NT2/D1 (cell line): ENCODE measurements at regions not wholly inside any gene's neighbourhood (a gene's known extent, or its start where the extent isn't known, plus 50 kb on each side); places are given as distances from the start of the nearest gene placed in this dataset.

Experiments
- DNase-seq: peaks from one replicate; pipeline ENCODE4 v3.0.0-alpha.2; 2011; ENCODE audit warnings: low read depth, low spot score
- H3K27me3 ChIP-seq: 2 replicates; pipeline ENCODE4 v1.6.0; 2011; ENCODE audit warnings: mild to moderate bottlenecking; ENCODE audit not compliant: insufficient read length, insufficient read depth
- H3K36me3 ChIP-seq: 2 replicates; pipeline ENCODE4 v1.6.1; 2011; ENCODE audit warnings: mild to moderate bottlenecking, low read length, mixed read lengths; ENCODE audit not compliant: insufficient read depth, insufficient read length
- H3K4me1 ChIP-seq: 2 replicates; pipeline ENCODE4 v1.5.1; 2011; ENCODE audit not compliant: insufficient read depth, insufficient read length
- H3K4me3 ChIP-seq: 2 replicates; pipeline ENCODE4 v1.5.1; 2011; ENCODE audit warnings: low read depth; ENCODE audit not compliant: insufficient read length
- H3K9ac ChIP-seq: 2 replicates; pipeline ENCODE4 v1.6.0; 2011; ENCODE audit warnings: low read depth; ENCODE audit not compliant: insufficient read length
- H3K9me3 ChIP-seq: 2 replicates; pipeline ENCODE4 v1.5.1; 2011; ENCODE audit warnings: mild to moderate bottlenecking, low read length; ENCODE audit not compliant: insufficient read depth
- SUZ12 ChIP-seq: IDR thresholded peaks from 2 replicates; pipeline ENCODE4 v1.6.1; 2011; ENCODE audit not compliant: insufficient read length, insufficient read depth; ENCODE audit errors: extremely low read depth
- YY1 ChIP-seq: IDR thresholded peaks from 2 replicates; pipeline ENCODE4 v1.6.1; 2011; ENCODE audit not compliant: insufficient read length, insufficient read depth
- ZNF274 ChIP-seq: IDR thresholded peaks from 2 replicates; pipeline ENCODE4 v1.6.1; 2011; ENCODE audit warnings: mild to moderate bottlenecking, low read depth, low read length

DNA sequence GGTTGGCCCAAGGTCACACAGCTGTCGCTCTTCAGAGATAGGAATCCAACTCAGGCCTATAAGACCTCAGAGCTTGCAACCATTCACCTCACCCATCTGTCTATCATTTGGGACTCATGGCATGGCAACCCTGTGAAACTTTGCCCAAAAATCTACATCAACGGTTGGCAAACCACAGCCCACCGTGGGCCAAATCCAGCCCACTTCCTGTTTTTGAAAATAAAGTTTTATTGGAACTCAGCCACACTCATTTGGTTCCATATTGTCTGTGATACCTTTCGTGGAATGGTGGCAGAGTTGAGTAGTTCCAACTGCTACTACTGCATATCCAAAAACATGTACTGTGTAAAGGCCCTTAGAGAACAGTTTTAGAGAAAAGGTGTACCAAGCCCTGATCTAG, 307.8 kb downstream of the MN1 start:
- H3K4me3 ChIP-seq, result no peak overlapping the region
- no peak overlapping the region for H3K9ac ChIP-seq
- no peak for TF ChIP-seq SUZ12
- no peak for TF ChIP-seq ZNF274
- H3K9me3 ChIP-seq, result peaks cover 25% of the 10 kb centered on the region; the same call in 1 of the 2 replicates
- no peaks in the 10 kb centered on the region for H3K27me3 ChIP-seq
- peaks cover 8% of the 10 kb centered on the region for H3K4me1 ChIP-seq
- no peak for DNase-seq
- H3K36me3 ChIP-seq, result no peaks in the 10 kb centered on the region

DNA sequence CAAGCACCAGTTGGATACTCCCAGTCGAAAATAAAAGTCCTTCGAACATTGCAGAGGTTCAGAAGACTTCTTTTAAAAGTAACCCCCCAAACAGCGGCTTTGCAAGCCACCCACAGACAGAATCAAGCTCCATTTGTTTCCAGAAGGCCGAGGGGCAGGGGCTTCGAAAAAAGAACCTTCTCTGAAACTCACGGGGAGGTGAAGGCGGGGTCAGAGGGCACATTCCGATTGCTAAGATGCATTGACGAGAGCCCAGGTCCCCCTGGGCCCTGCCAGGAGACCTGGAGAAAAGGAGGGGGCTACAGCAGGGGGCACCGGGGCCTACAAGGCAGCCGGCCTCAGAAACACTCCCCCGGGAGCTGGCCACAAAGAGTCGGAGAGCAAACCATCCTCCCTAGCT, 306.8 kb downstream of the MN1 start:
- Histone ChIP-seq H3K4me3 (no peak overlapping the region), H3K4me1 (peaks cover 8% of the 10 kb centered on the region), H3K36me3 (no peaks in the 10 kb centered on the region), H3K9ac (no peak overlapping the region), H3K9me3 (peaks cover 25% of the 10 kb centered on the region; the same call in 1 of the 2 replicates), H3K27me3 (no peaks in the 10 kb centered on the region)
- TF ChIP-seq YY1 (no peak), ZNF274 (no peak), SUZ12 (no peak)
- no peak for DNase-seq

DNA sequence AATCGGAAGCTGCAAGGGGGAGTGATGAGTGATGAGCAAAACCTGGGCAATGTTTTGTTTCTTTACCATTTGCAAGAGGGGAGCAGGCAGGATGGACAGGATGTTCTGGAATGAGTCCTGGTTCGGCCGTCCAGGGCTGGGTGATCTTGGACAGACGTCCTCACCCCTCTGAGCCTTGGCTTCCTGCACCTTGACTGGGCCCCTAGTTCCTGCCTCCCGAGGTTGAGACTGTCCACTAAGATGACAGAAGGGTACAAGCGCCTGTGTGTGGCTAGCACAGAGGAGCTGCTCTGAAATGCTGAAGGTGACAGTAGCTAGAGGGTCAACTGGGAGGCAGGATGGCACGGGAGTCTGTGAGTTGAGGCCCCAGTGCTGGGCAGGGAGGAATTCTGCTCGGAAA, 306.2 kb downstream of the MN1 start:
- TF ChIP-seq YY1 (no peak), ZNF274 (no peak), SUZ12 (no peak)
- no peak overlapping the region for H3K4me3 ChIP-seq
- H3K27me3 ChIP-seq, result no peaks in the 10 kb centered on the region
- no peak overlapping the region for H3K9ac ChIP-seq
- H3K4me1 ChIP-seq, result peaks cover 11% of the 10 kb centered on the region
- no peak for DNase-seq
- no peaks in the 10 kb centered on the region for H3K36me3 ChIP-seq
- H3K9me3 ChIP-seq, result peaks cover 25% of the 10 kb centered on the region; the same call in 1 of the 2 replicates

DNA sequence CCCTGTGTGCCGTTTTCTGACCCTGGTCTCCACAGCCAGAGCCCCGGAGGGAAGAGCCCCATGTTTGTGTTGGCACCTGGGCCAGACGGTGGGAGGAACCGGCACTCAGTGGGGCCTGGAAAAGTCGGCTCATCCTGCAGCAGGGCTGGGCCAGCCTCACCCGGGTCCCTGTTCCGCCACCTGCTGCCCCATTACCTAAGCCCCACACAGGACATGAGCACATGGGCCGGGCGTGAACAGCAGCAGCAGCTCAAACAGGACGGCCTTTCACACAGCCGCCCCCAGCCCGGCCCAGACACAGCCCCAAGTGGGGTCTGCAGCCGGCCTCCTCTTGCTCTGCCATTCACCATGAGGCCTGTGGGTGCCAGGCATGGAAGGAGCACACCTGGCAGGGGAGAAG, 302.4 kb downstream of the MN1 start:
- H3K4me1 ChIP-seq, result peaks cover 11% of the 10 kb centered on the region
- H3K9ac ChIP-seq, result no peak overlapping the region
- H3K4me3 ChIP-seq, result no peak overlapping the region
- DNase-seq, result no peak
- H3K9me3 ChIP-seq, result peaks cover under 1% of the 10 kb centered on the region; the same call in 1 of the 2 replicates
- no peak for TF ChIP-seq YY1
- TF ChIP-seq ZNF274, result no peak
- no peak for TF ChIP-seq SUZ12
- H3K27me3 ChIP-seq, result no peaks in the 10 kb centered on the region
- H3K36me3 ChIP-seq, result no peaks in the 10 kb centered on the region

DNA sequence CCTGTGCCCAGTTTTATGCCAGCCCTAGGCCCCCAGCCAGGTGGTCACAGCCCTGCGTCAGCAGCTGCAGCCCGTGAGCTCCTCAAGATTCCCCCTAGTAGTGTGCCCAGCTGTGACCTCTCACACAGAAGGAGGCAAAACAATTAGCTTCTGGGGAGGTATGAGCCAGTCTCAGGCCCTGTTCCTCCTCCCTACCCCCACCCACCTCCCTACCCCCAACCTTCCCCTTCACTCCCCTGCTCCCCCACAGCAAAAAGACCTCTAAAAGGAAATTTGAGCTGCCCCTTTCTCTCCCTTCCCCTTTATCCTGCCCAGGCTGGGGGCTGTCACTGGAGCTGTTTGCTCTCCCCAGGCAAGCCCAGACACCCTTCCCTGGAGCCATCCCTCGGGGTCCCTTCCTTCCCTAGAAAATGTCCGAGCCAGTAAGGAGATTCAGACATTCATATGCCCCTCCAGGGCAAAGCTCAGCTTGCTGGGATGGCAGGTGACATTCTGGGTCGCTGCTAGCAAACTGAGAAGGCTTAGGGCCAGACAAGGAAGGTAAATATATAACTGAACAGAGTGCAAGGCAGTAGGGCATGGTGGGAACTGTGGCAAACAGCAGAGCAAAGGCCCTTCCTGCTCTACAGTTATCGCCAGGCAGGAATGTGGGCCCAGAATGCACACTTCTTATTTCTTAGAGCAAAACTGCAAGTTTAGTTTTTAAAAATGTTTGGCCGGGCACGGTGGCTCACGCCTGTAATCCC, 300.2 kb downstream of the MN1 start:
- H3K27me3 ChIP-seq, result no peaks in the 10 kb centered on the region
- H3K9ac ChIP-seq, result no peak overlapping the region
- no peak for TF ChIP-seq YY1
- no peak for TF ChIP-seq ZNF274
- TF ChIP-seq SUZ12, result no peak
- DNase-seq, result no peak
- no peaks in the 10 kb centered on the region; the same call in 1 of the 2 replicates for H3K9me3 ChIP-seq
- no peaks in the 10 kb centered on the region for H3K36me3 ChIP-seq
- no peak overlapping the region for H3K4me3 ChIP-seq
- H3K4me1 ChIP-seq, result peaks cover 3% of the 10 kb centered on the region

DNA sequence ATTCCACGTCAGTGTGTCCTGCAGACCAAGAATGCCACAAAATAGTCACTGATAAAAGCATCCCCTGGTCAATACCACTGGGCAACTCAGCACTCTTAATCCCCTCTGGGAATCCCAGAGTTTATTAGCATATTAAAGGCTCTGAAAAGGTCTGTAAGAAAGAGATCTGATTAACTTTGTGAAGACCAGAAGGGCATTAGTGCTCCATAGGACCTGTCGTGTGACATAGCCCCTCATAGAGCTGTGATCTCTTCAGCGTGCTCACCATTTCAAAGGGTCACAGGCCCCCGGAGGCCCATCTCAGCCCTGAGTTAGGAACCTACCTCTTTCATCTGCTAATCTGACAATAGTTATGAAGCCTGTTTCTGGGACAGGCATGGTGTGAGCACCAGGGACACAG, 299.2 kb downstream of the MN1 start:
- H3K27me3 ChIP-seq, result no peaks in the 10 kb centered on the region
- DNase-seq, result no peak
- TF ChIP-seq SUZ12 (no peak), ZNF274 (no peak), YY1 (no peak)
- H3K9ac ChIP-seq, result no peak overlapping the region
- H3K36me3 ChIP-seq, result no peaks in the 10 kb centered on the region
- no peaks in the 10 kb centered on the region; the same call in 1 of the 2 replicates for H3K9me3 ChIP-seq
- peaks cover 3% of the 10 kb centered on the region for H3K4me1 ChIP-seq
- no peak overlapping the region for H3K4me3 ChIP-seq

DNA sequence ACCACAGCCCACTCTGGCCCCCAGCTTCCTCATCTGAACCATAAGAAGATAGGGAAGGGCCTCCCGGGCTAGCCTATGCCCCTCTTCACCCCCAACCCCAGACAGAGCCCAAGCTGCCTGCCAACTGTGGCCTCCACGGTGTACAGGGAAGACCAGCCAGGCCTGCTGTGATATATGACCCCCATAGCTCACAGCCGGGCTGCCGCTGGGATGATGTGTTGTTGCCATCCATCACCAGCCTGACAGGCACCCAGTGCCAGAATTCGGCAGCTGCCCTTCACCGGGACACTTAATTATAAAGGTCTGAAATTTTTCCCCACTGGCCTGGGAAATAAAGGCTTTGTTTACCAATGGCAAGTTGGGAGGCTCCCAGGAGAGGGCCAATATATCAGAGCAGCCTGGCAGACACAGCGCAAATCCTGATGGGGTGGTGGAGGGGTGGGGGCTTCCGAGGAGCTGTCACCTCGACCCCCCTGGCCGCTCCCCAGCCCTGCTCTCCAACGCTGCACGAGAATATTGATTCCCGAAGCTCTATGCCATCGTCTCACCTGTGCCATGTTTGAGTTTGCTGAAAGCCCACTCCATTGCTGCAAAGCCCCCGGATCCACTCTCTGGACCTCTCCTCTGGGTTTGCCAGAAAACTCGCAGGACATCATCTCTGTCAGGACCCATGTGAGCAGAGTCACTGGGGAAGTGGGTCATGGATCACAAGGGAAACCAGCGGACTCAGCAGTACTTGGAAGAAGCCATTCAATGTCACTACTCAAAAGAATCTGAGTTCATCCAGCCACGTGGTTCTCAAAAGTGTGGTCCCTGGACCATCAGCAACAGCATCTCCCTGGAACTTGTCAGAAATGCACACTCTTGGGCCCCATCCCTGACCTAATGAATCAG, 296.9 kb downstream of the MN1 start:
- H3K9me3 ChIP-seq, result no peaks in the 10 kb centered on the region; the same call in 1 of the 2 replicates
- no peak overlapping the region for H3K9ac ChIP-seq
- no peaks in the 10 kb centered on the region for H3K36me3 ChIP-seq
- H3K27me3 ChIP-seq, result no peaks in the 10 kb centered on the region
- no peak overlapping the region for H3K4me3 ChIP-seq
- TF ChIP-seq SUZ12 (no peak), ZNF274 (no peak), YY1 (no peak)
- H3K4me1 ChIP-seq, result peaks cover 3% of the 10 kb centered on the region
- no peak for DNase-seq
